Hepatocyte (in vitro differentiated cells): ENCODE measurements at regions not wholly inside any gene's neighbourhood (a gene's known extent, or its start where the extent isn't known, plus 50 kb on each side); places are given as distances from the start of the nearest gene placed in this dataset.

Experiments used
- DNase-seq: peaks from one replicate; pipeline ENCODE4 v3.0.0-alpha.2; 2016; ENCODE audit warnings: low spot score
- H2AFZ ChIP-seq: fragments of 200-600 bp; sonication (generic); 2 replicates; pipeline ENCODE4 v1.6.0; 2016; ENCODE audit warnings: antibody characterized with exemption, mild to moderate bottlenecking
- H3K27ac ChIP-seq: fragments of 200-600 bp; sonication (generic); 2 replicates; pipeline ENCODE4 v1.5.1; 2016; ENCODE audit warnings: mild to moderate bottlenecking
- H3K27me3 ChIP-seq: fragments of 200-600 bp; sonication (generic); 2 replicates; pipeline ENCODE4 v1.6.1; 2016
- H3K36me3 ChIP-seq: fragments of 200-600 bp; sonication (generic); replicated peaks from 2 replicates; pipeline ENCODE4 v1.5.1; 2016; ENCODE audit warnings: low read depth; ENCODE audit not compliant: insufficient read depth
- H3K4me1 ChIP-seq: fragments of 200-600 bp; sonication (generic); 2 replicates; pipeline ENCODE4 v1.5.1; 2016; ENCODE audit warnings: mild to moderate bottlenecking, moderate library complexity; ENCODE audit not compliant: insufficient read depth
- H3K4me2 ChIP-seq: fragments of 200-600 bp; sonication (generic); 2 replicates; pipeline ENCODE4 v1.6.0; 2016
- H3K4me3 ChIP-seq: fragments of 200-600 bp; sonication (generic); 2 replicates; pipeline ENCODE4 v1.5.1; 2016; ENCODE audit warnings: mild to moderate bottlenecking
- H3K79me2 ChIP-seq: fragments of 200-600 bp; sonication (generic); 2 replicates; pipeline ENCODE4 v1.6.0; 2017; ENCODE audit warnings: mild to moderate bottlenecking
- H3K9me2 ChIP-seq: fragments of 200-600 bp; sonication (generic); replicated peaks from 2 replicates; pipeline ENCODE4 v1.6.0; 2017; ENCODE audit warnings: mild to moderate bottlenecking; ENCODE audit not compliant: insufficient read depth
- H3K9me3 ChIP-seq: fragments of 200-600 bp; sonication (generic); 2 replicates; pipeline ENCODE4 v1.5.1; 2016; ENCODE audit warnings: low read depth, mild to moderate bottlenecking
- H4K20me1 ChIP-seq: fragments of 200-600 bp; sonication (generic); 2 replicates; pipeline ENCODE4 v1.6.0; 2016; ENCODE audit warnings: mild to moderate bottlenecking; ENCODE audit not compliant: insufficient read depth, poor library complexity, severe bottlenecking
- CTCF ChIP-seq: fragments of 200-600 bp; sonication (generic); IDR thresholded peaks from 2 replicates; pipeline ENCODE4 v1.5.1; 2016; ENCODE audit warnings: antibody characterized with exemption, mild to moderate bottlenecking; ENCODE audit not compliant: poor library complexity
- EZH2 ChIP-seq: fragments of 200-600 bp; sonication (generic); IDR thresholded peaks from 2 replicates; pipeline ENCODE4 v1.6.1; 2016; ENCODE audit warnings: antibody characterized with exemption, mild to moderate bottlenecking, borderline replicate concordance
- EZH2phosphoT487 ChIP-seq: fragments of 200-600 bp; sonication (generic); IDR thresholded peaks from one replicate; pipeline ENCODE4 v1.6.1; 2018; ENCODE audit warnings: antibody characterized with exemption, mild to moderate bottlenecking, low read depth, moderate library complexity; ENCODE audit not compliant: unreplicated experiment, severe bottlenecking
- WGBS: methylation state at CpG from one replicate; pipeline ENCODE4 v1.1.6; 2016; ENCODE audit warnings: low lambda C conversion rate; ENCODE audit errors: missing lambda C conversion rate; 5-methylcytosine and 5-hydroxymethylcytosine counted together

DNA sequence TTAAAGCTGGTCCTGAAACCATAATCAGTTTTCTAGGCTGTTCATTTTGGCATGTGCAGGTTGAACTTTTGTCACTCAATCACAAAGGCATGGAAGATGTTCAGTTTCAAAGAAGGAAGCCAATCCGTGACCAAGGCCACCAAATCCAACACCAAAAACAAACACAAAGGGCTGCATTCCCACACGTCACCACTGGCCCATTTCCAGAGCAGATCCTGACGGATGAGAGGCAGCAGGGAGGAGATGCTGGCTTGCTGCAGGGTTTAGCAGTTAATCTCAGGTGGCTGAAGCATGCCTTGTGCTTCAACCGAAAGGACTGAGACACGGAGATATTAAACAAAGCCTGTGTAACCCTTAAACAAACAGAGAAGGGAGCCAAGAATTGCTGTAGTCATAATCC is 191.9 kb upstream of the CTAGE1 start:
- H3K9me3 ChIP-seq = no peaks in the 10 kb centered on the region
- DNase-seq = peak; percentile 32
- peaks cover 7% of the 10 kb centered on the region for H3K4me1 ChIP-seq
- no peak for TF ChIP-seq EZH2
- TF ChIP-seq EZH2phosphoT487 = no peak
- TF ChIP-seq CTCF = no peak
- peak overlapping the region; percentile 13 for H3K4me2 ChIP-seq
- no peaks in the 10 kb centered on the region for H3K36me3 ChIP-seq
- no peaks in the 10 kb centered on the region for H4K20me1 ChIP-seq
- no peaks in the 10 kb centered on the region for H3K27me3 ChIP-seq
- H3K27ac ChIP-seq = no peak overlapping the region
- H2AFZ ChIP-seq = no peak overlapping the region
- no peak overlapping the region for H3K4me3 ChIP-seq
- no peaks in the 10 kb centered on the region for H3K9me2 ChIP-seq
- WGBS = 10% methylated on average over 5 of the region's 5 CpGs
- no peaks in the 10 kb centered on the region for H3K79me2 ChIP-seq

- TF ChIP-seq EZH2phosphoT487 = no peak
- no peak for TF ChIP-seq EZH2
- no peak for TF ChIP-seq CTCF
- Histone ChIP-seq H3K27me3 (no peaks in the 10 kb centered on the region), H4K20me1 (no peaks in the 10 kb centered on the region), H3K4me3 (no peak overlapping the region), H3K36me3 (no peaks in the 10 kb centered on the region), H3K9me3 (no peaks in the 10 kb centered on the region), H3K9me2 (no peaks in the 10 kb centered on the region), H3K4me1 (peaks cover 7% of the 10 kb centered on the region), H3K4me2 (peak overlapping the region; percentile 53), H3K27ac (no peak overlapping the region), H3K79me2 (no peaks in the 10 kb centered on the region), H2AFZ (no peak overlapping the region)
- WGBS = 69% methylated on average over 18 of the region's 18 CpGs
- DNase-seq = peak; percentile 23
These were observed 195.5 kb upstream of the CTAGE1 start for GRCh38 chr18:22613058-22613690.

DNA sequence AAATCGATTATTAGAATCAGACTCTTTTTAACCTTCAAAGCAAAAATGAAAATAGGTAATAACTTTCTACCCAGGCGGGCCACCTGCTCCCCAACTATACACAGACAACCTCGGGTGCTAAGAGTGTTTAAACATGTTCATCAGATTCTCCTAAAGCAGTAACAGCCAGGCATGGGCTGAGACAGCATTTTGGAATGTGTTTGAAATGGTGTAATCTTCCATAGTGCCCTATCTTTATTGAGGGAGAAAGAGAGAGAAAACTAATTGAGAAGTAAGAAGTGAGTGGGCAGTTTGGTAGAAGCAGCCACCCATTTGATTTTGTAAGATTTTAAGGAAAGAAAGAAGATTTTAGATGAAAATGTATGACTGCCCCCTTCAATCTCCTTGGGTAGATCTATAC is 196.1 kb upstream of the CTAGE1 start:
- TF ChIP-seq EZH2 (no peak), EZH2phosphoT487 (no peak), CTCF (no peak)
- Histone ChIP-seq H2AFZ (no peak overlapping the region), H3K27me3 (no peaks in the 10 kb centered on the region), H3K4me2 (peak overlapping the region; percentile 53), H3K79me2 (no peaks in the 10 kb centered on the region), H3K9me2 (no peaks in the 10 kb centered on the region), H3K4me1 (peaks cover 7% of the 10 kb centered on the region), H4K20me1 (no peaks in the 10 kb centered on the region), H3K9me3 (no peaks in the 10 kb centered on the region), H3K36me3 (no peaks in the 10 kb centered on the region), H3K27ac (no peak overlapping the region), H3K4me3 (no peak overlapping the region)
- no peak for DNase-seq
- WGBS = 68% methylated on average over 3 of the region's 3 CpGs

GRCh38 chr18:22623513-22623912 is 205.8 kb upstream of the CTAGE1 start:
- Histone ChIP-seq H3K4me1 (no peaks in the 10 kb centered on the region), H3K9me2 (no peaks in the 10 kb centered on the region), H3K79me2 (no peaks in the 10 kb centered on the region), H3K4me3 (no peak overlapping the region), H3K27me3 (no peaks in the 10 kb centered on the region), H2AFZ (no peak overlapping the region), H3K9me3 (no peaks in the 10 kb centered on the region), H4K20me1 (no peaks in the 10 kb centered on the region), H3K4me2 (no peak overlapping the region), H3K36me3 (no peaks in the 10 kb centered on the region), H3K27ac (no peak overlapping the region)
- TF ChIP-seq CTCF = no peak
- no peak for TF ChIP-seq EZH2phosphoT487
- TF ChIP-seq EZH2 = no peak
- no peak for DNase-seq
- 87% methylated on average over 5 of the region's 5 CpGs for WGBS
